Esophagus squamous epithelium (tissue), 5 donors: ENCODE measurements at regions not wholly inside any gene's neighbourhood (a gene's known extent, or its start where the extent isn't known, plus 50 kb on each side); places are given as distances from the start of the nearest gene placed in this dataset.

Experiments
- DNase-seq: peaks from one replicate; lab custom pipeline; 2025; lab: John Stamatoyannopoulos, UW
- H3K27ac ChIP-seq, 4 donors: fragments of 200-600 bp; sonication (generic); one replicate each; pipeline ENCODE4 v1.5.1; 2016 to 2019; ENCODE audit warnings: mild to moderate bottlenecking in 1 of 4
- H3K27me3 ChIP-seq, 4 donors: fragments of 200-600 bp; sonication (generic); 1 replicate in 3 of 4; 2 replicates in 1 of 4; pipeline versions ENCODE4 v1.5.1 to v1.6.0; 2017 to 2021; ENCODE audit warnings: antibody characterized with exemption in 1 of 4
- H3K36me3 ChIP-seq, 3 donors: fragments of 200-600 bp; sonication (generic); one replicate each; pipeline ENCODE4 v1.5.1; 2016 to 2019
- H3K4me1 ChIP-seq, 3 donors: fragments of 200-600 bp; sonication (generic); one replicate each; pipeline ENCODE4 v1.5.1; 2017 to 2019
- H3K4me3 ChIP-seq, 4 donors: fragments of 200-600 bp; sonication (generic); 1 replicate in 3 of 4; 2 replicates in 1 of 4; pipeline ENCODE4 v1.5.1; 2016 to 2019; ENCODE audit warnings: mild to moderate bottlenecking in 2 of 4, moderate library complexity in 1 of 4
- H3K9me3 ChIP-seq, 3 donors: fragments of 200-600 bp; sonication (generic); one replicate each; pipeline ENCODE4 v1.5.1; 2016 to 2019
- CTCF ChIP-seq, 6 experiments: fragments of 450-650 bp in 4 of 6; fragments of 200-600 bp in 2 of 6; sonication (generic) in 2 of 6; IDR thresholded peaks; one replicate each; pipeline ENCODE4 v1.5.1; 2016 to 2019; ENCODE audit warnings: antibody characterized with exemption in 6 of 6, mild to moderate bottlenecking in 4 of 6, moderate library complexity in 4 of 6
- POLR2A ChIP-seq, 4 donors: fragments of 450-650 bp; IDR thresholded peaks; one replicate each; pipeline ENCODE4 v1.6.1; 2017; ENCODE audit warnings: antibody characterized with exemption in 4 of 4, mild to moderate bottlenecking in 4 of 4, moderate library complexity in 3 of 4
- WGBS, 2 donors: methylation state at CpG; one replicate each; pipeline ENCODE4 v1.1.5; 2018; 5-methylcytosine and 5-hydroxymethylcytosine counted together
- intact Hi-C: fragments of 100-400 bp; cut with DNase I; formaldehyde crosslinking; loops from one replicate; pipeline ENCODE4 v1.15.0; 2022
- donor health status: DM: yes; HTN: yes; CAD: no.

GRCh38 chr9:107174441-107174840, 108.6 kb upstream of the RAD23B start:
- Histone ChIP-seq H3K27ac (no peak overlapping the region), H3K4me1 (peaks cover 0 to 13% (median 0%) of the 10 kb centered on the region in 3 donors), H3K9me3 (no peaks in the 10 kb centered on the region), H3K4me3 (no peak overlapping the region), H3K27me3 (no peaks in the 10 kb centered on the region), H3K36me3 (no peaks in the 10 kb centered on the region)
- intact Hi-C loops = no loop called here
- TF ChIP-seq CTCF (IDR thresholded peaks at IDR 0.05) (no peak), POLR2A (IDR thresholded peaks at IDR 0.05) (no peak)
- DNase-seq = no peak
- WGBS, 2 donors = 0 to 77% methylated on average over 1 to 5 of the region's 6 CpGs

GRCh38 chr9:107175041-107175440, 108.0 kb upstream of the RAD23B start:
- Histone ChIP-seq H3K4me3 (no peak overlapping the region), H3K27me3 (no peaks in the 10 kb centered on the region), H3K36me3 (no peaks in the 10 kb centered on the region), H3K4me1 (peaks cover 0 to 13% (median 0%) of the 10 kb centered on the region in 3 donors), H3K27ac (no peak overlapping the region), H3K9me3 (no peaks in the 10 kb centered on the region)
- 68 to 84% methylated on average over 4 of the region's 4 CpGs for WGBS, 2 donors
- TF ChIP-seq CTCF (IDR thresholded peaks at IDR 0.05) (no peak), POLR2A (IDR thresholded peaks at IDR 0.05) (no peak)
- intact Hi-C loops = no loop called here
- no peak for DNase-seq

- no peak for DNase-seq
These were observed 107.2 kb upstream of the RAD23B start for GRCh38 chr9:107175816-107176435.

GRCh38 chr9:107176436-107177151, 106.5 kb upstream of the RAD23B start:
- no peak overlapping the region for H3K27ac ChIP-seq
- 68 to 78% methylated on average over 11 of the region's 12 CpGs for WGBS, 2 donors
- TF ChIP-seq CTCF (IDR thresholded peaks at IDR 0.05) = no peak
- no peak for TF ChIP-seq POLR2A (IDR thresholded peaks at IDR 0.05)
- no peaks in the 10 kb centered on the region for H3K9me3 ChIP-seq
- intact Hi-C loops = no loop called here
- H3K4me3 ChIP-seq = no peak overlapping the region
- H3K36me3 ChIP-seq = no peaks in the 10 kb centered on the region
- peaks cover 0 to 13% (median 0%) of the 10 kb centered on the region in 3 donors for H3K4me1 ChIP-seq
- H3K27me3 ChIP-seq = no peaks in the 10 kb centered on the region
- DNase-seq = no peak

More at GRCh38 chr9:107175816-107176435, 107.2 kb upstream of the RAD23B start:
- 81 to 87% methylated on average over 4 to 7 of the region's 7 CpGs for WGBS, 2 donors
- no peaks in the 10 kb centered on the region for H3K27me3 ChIP-seq
- no peak for TF ChIP-seq CTCF (IDR thresholded peaks at IDR 0.05)
- H3K27ac ChIP-seq = no peak overlapping the region
- intact Hi-C loops = no loop called here
- no peak overlapping the region for H3K4me3 ChIP-seq
- peaks cover 0 to 13% (median 0%) of the 10 kb centered on the region in 3 donors for H3K4me1 ChIP-seq
- no peaks in the 10 kb centered on the region for H3K9me3 ChIP-seq
- no peaks in the 10 kb centered on the region for H3K36me3 ChIP-seq

GRCh38 chr9:107177243-107177839, 105.7 kb upstream of the RAD23B start:
- H3K27ac ChIP-seq = no peak overlapping the region
- intact Hi-C loops = no loop called here

More at GRCh38 chr9:107177243-107177839, 105.7 kb upstream of the RAD23B start:
- no peaks in the 10 kb centered on the region for H3K36me3 ChIP-seq
- 74 to 80% methylated on average over 6 to 7 of the region's 7 CpGs for WGBS, 2 donors
- DNase-seq = no peak
- peaks cover 0 to 4% (median 0%) of the 10 kb centered on the region in 4 donors for H3K27me3 ChIP-seq
- H3K4me3 ChIP-seq = no peak overlapping the region
- H3K4me1 ChIP-seq = peaks cover 0 to 13% (median 0%) of the 10 kb centered on the region in 3 donors
- TF ChIP-seq POLR2A (IDR thresholded peaks at IDR 0.05) (no peak), CTCF (IDR thresholded peaks at IDR 0.05) (no peak)
- peaks cover 0 to 5% (median 0%) of the 10 kb centered on the region in 3 donors for H3K9me3 ChIP-seq
